ENCODE measurements at regions not wholly inside any gene's neighbourhood (a gene's known extent, or its start where the extent isn't known, plus 50 kb on each side); places are given as distances from the start of the nearest gene placed in this dataset.

- TF ChIP-seq CTCF (conservative IDR thresholded peaks at IDR 0.05; ENCODE audit: low read length) (no peak), EZH2phosphoT487 (IDR thresholded peaks at IDR 0.05; ENCODE audit: borderline replicate concordance, low read depth, low read length) (no peak)
Measured at GRCh38 chr1:187294421-187295201, 465.9 kb downstream of the PLA2G4A start.

Data from OCI-LY7 (cell line).